Pulmonary artery endothelial cell (primary cell): ENCODE measurements at regions not wholly inside any gene's neighbourhood (a gene's known extent, or its start where the extent isn't known, plus 50 kb on each side); places are given as distances from the start of the nearest gene placed in this dataset.
"Not testable (repeated sequence)": the region's sequence is repeated elsewhere in the genome, so short reads cannot be mapped to it uniquely, and the experiment has no call there.

ENCODE experiments used
- DNase-seq: peaks from one replicate; pipeline ENCODE4 v3.0.0-alpha.2; 2011; ENCODE audit warnings: low read depth, low spot score

DNA sequence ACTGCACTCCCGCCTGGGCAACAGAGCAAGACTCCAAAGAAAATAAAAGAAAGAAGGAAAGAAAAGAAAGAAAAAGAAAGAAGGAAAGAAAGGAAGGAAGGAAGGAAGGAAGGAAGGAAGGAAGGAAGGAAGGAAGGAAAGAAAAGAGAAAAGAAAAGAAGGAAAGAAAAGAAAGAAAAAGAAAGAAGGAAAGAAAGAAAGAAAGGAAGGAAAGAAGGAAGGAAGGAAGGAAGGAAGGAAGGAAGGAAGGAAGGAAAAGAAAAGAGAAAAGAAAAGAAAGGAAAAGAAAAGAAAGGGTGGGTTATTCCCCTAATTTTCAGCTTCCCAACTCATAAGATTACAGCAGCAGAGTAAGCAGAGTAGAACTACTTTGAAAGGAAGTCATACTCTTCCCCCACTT is 64.4 kb downstream of the TMEM200C start:
- DNase-seq = not testable (repeated sequence)

GRCh38 chr18:5828913-5829312 is 66.4 kb downstream of the TMEM200C start:
- DNase-seq = no peak

GRCh38 chr18:5825663-5826062 is 69.7 kb downstream of the TMEM200C start:
- no peak for DNase-seq

DNA sequence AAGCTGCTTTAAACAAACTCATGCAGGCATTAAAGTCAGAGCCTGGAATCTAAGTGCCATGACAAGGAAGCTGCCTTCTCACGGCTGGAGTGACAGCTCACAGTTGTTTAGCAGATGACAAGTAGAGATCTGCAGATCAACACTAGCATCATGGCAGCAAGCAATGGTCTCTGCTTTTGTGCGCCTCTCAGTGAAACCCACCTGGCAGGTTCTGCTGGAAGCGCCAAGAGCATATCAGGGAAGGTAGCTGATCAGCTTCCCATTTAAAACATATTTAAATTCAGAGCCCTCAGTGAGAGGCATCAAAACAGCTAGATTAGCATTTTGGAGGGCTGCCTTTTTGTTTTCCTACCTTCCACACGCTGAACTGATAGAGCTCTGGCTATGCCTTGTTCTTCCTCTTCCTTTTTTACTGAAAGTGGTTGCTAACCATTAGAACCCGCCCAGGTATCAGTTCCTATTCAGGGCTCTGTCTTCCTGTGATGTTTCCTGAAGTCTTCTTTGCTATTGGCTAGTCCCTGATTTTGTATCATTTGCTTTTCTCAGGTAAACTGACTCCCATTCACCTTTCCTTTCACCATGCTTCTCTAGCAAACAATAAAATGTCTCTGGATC is 70.8 kb downstream of the TMEM200C start:
- DNase-seq = no peak

GRCh38 chr18:5817816-5818215 is 77.5 kb downstream of the TMEM200C start:
- no peak for DNase-seq

DNA sequence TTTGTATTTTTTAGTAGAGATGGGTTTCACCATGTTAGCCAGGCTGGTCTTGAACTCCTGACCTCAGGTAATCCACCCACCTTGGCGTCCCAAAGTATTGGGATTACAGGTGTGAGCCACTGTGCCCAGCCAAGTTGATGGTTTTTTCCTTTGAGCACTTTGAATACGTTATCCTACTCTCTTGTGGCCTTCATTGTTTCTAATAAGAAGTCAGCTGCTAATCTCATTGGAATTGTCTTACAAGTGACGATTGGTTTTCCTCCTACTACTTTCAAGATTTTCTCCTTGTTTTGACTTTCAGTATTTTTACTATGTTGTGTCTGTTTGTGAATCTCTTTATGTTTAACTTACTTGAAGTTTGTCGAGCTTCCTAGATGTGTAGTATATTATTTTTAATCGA is 88.5 kb downstream of the TMEM200C start:
- no peak for DNase-seq

GRCh38 chr18:5787936-5788335 is 107.4 kb downstream of the TMEM200C start:
- no peak for DNase-seq

GRCh38 chr18:5779922-5780321 is 115.4 kb downstream of the TMEM200C start:
- no peak for DNase-seq

DNA sequence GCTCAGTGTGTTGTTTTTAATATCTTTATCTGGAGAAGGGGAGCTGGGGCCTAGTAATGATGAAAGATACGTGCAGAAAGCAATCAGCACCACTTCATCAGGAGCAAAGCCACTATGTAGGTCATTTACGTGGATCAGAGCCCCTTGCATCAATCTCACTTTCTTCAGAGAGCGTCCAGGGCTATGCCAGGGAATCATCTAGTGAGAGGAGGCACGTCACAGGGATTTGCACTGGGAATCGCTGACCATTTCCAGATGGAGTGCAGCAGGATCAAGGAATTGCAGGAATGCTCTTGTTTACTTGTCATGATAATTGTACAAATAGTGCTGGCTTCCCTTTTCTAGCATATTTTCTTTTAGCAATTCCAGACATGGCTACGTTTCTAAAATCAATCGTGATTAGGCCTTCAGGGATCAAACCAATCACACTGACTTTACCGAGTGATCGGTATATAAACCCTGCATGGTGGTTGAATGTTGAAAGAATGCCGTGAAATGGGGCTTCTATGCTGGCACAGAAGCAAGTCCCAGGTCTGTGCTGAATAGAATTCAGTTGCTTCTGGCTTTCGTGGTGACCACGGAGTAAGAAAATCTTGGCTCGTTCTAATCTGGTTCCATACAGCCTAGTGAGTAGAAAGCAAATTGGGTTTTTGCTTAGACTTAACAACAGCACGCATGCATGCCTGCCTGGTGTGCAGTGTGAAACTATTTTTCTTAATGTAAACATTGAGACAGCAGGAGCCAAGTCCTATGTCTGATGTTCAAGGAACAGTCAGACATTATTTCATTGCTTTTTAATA is 122.8 kb downstream of the TMEM200C start:
- no peak for DNase-seq

GRCh38 chr18:5771343-5771742 is 124.0 kb downstream of the TMEM200C start:
- no peak for DNase-seq

DNA sequence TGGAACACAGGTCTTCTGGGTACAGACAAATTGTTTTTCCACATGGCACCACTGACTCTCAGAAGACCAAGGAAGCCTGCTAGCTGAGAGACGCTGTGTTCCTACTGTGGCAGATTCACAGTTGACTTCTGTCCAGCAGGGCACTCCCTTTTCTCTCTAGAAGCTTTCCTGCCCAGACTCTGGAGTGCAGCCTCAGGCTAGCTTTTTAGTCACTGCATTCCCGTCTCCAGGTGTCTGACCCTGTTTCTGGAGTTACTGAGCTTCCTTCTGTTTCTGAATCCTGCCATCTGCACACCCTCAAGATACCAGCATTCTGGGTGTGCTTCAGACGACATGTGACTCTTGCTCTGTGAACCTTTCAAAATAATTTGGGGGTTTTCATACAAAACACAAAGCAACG is 125.1 kb downstream of the TMEM200C start:
- DNase-seq = no peak

GRCh38 chr18:5768454-5768853 is 126.9 kb downstream of the TMEM200C start:
- no peak for DNase-seq

DNA sequence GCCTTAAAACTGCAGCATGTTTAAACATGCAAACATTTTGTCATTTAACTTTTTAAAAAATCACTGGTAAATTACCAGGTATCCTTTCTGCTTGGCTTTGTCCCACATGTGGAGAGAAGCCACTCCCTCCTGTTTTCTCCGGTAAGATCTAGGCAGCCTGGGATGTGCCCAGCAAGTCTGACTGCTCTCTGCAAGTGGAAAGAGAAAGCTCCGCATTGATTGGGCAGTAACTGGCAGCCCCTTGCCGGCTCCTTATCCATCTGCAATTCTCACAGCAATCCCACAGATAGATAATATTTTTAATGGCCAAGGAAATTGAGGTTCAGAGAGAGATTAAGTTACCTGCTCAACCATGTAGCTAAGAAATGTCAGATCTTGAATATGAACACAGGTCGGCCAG is 136.1 kb downstream of the TMEM200C start:
- no peak for DNase-seq

DNA sequence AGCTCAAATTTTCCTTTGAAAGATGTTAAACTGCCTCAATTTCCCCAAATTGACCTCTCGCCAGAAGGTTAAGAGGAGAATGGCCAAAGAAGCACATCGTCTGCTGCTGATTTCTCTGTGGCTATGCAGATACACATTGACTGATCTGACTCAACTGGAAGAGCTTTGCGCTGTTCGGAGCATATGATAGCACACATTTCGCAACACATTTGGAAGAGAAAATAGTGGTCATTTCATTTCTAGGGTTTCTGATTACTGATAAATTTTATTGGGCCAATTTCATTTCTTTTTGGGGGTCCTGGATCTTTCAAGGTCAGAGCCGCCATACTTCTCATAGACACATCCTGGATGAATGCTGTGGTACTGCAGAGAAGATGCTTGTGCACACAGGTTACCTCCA is 138.5 kb downstream of the TMEM200C start:
- no peak for DNase-seq

DNA sequence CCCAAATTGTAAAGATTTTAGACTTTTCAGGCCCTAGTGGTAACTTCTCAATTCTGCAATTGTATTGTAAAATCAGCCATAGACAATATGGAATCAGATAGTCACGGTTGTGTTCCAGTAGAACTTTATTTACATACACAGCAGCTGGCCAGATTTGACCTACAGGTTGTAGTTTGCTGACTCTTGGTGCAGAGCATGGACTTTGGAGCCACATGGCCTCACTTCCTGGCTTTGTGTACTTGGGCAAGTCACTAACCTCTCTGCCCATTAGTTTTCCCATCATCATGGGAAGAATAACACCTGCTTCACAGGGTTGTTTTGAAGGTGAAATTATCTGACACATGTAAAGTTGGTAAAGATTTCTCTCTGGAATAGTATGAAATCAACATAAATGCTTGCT is 147.6 kb downstream of the TMEM200C start:
- DNase-seq = no peak

DNA sequence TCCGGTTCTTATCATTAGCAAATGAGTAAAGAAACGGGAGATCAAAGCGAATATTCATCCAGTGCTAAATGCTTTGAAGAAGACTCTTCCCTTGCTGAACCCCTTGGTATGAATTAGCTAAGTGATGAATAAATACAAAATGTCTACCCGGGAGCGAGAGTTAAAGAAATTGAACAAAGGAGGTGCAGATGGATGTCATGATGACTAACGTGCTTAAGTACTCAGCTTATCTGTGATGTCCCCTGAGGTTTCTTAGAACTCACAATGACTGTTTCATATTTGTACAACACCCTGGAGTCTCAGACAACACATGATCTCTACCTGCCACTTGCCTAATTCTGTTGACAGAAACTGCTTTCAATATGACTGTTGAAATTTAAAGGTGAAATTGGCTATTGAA is 148.5 kb downstream of the TMEM200C start:
- no peak for DNase-seq

- no peak for DNase-seq
These were observed 150.7 kb downstream of the TMEM200C start for GRCh38 chr18:5744659-5745058.

GRCh38 chr18:5738526-5738925 is 156.8 kb downstream of the TMEM200C start:
- DNase-seq = no peak

DNA sequence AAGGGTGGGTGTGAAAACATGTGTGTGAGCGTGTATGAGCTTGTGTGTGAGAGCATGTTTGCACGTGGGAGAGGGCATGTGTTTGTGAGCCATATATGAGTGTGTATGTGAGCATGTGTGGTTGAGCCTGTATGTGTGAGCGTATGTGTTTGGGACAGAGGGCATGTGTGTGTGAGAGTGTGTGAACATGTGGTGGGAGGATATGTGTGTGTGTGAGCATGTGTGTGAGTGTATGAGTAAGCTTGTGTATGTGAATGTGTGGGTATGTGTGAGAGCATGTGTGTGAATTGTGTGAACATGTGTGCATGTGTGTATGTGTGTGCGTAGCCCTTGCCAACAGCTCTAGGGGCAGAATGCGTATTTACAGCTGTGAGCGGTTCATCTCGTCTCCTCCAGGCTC is 163.0 kb downstream of the TMEM200C start:
- DNase-seq = no peak

GRCh38 chr18:5729983-5730699 is 165.2 kb downstream of the TMEM200C start:
- DNase-seq = no peak

DNA sequence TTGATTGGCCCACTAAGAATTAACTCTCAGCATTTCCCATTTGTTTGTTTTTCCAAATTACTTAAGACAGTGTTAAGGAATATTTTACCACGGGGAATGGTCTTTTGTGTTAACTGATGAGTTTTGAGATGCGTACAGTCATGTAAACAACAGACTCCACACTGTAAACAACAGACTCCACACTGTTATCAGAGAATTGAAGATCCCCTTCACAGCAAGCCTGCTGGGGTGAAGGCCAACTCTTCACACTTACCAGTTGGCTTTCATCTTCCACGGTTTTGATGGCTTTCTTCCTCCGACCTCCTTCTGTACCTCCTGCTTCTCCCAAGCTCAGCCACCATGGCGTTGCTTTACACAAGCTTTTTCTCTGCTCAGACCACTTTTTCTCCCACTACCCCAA is 166.8 kb downstream of the TMEM200C start:
- DNase-seq = no peak

DNA sequence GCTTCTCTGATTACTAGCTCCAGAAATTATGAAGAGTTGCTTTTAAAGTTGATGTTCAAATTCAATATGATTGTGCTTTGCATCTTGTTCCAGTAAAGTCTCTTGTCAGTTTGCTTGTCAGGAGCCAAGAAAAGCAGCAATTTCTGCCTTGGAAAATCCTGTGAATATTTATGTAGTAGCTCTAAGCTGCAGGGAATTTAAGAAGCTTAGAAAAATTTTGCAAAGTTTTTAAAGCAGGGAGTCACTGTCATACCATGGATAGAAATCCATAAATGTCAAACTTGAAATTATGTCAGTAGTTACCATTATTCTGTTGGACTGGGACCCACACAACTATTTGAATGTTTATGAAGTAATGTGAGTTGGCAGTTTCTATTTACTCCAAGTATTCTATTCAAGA is 169.3 kb downstream of the TMEM200C start:
- DNase-seq = no peak

- no peak for DNase-seq
These were observed 173.4 kb downstream of the TMEM200C start for GRCh38 chr18:5721924-5722323.
